Karpas-422 (cell line): ENCODE measurements at regions not wholly inside any gene's neighbourhood (a gene's known extent, or its start where the extent isn't known, plus 50 kb on each side); places are given as distances from the start of the nearest gene placed in this dataset.

Experiments
- DNase-seq: peaks from one replicate; pipeline ENCODE4 v3.0.0-alpha.2; 2015
- H2AFZ ChIP-seq: fragments of 200-600 bp; sonication (generic); 2 replicates; pipeline ENCODE4 v1.6.1; 2014; ENCODE audit warnings: antibody characterized with exemption, low read length, mixed read lengths
- H3K27ac ChIP-seq: fragments of 200-600 bp; sonication (generic); 2 replicates; pipeline ENCODE4 v1.5.1; 2014; ENCODE audit warnings: mild to moderate bottlenecking, low read length, moderate library complexity
- H3K27me3 ChIP-seq: fragments of 200-600 bp; sonication (generic); 2 replicates; pipeline ENCODE4 v1.6.1; 2014; ENCODE audit warnings: low read length, mixed read lengths
- H3K36me3 ChIP-seq: fragments of 200-600 bp; sonication (generic); 2 replicates; pipeline ENCODE4 v1.6.1; 2014; ENCODE audit warnings: low read length, mixed read lengths; ENCODE audit not compliant: insufficient read depth
- H3K4me1 ChIP-seq: fragments of 200-600 bp; sonication (generic); 2 replicates; pipeline ENCODE4 v1.6.1; 2014; ENCODE audit warnings: mild to moderate bottlenecking, low read length, mixed read lengths
- H3K4me2 ChIP-seq: fragments of 200-600 bp; sonication (generic); 2 replicates; pipeline ENCODE4 v1.6.1; 2014; ENCODE audit warnings: low read length, low read depth, mild to moderate bottlenecking; ENCODE audit not compliant: poor library complexity, severe bottlenecking
- H3K4me3 ChIP-seq: fragments of 200-600 bp; sonication (generic); 2 replicates; pipeline ENCODE4 v1.5.1; 2014; ENCODE audit warnings: mild to moderate bottlenecking, antibody characterized with exemption, low read length, mixed read lengths
- H3K79me2 ChIP-seq: fragments of 200-600 bp; sonication (generic); 2 replicates; pipeline ENCODE4 v1.6.1; 2014; ENCODE audit warnings: mild to moderate bottlenecking, low read length, mixed read lengths
- H3K9ac ChIP-seq: fragments of 200-600 bp; sonication (generic); 2 replicates; pipeline ENCODE4 v1.6.0; 2014; ENCODE audit warnings: low read length
- H3K9me2 ChIP-seq: fragments of 200-600 bp; sonication (generic), shearing (Covaris generic); replicated peaks from 2 replicates; pipeline ENCODE4 v1.6.0; 2014; ENCODE audit warnings: mild to moderate bottlenecking, low read length, moderate library complexity; ENCODE audit not compliant: insufficient read depth
- H3K9me3 ChIP-seq: fragments of 300-700, 200-600 bp; sonication (generic); 2 replicates; pipeline ENCODE4 v1.6.1; 2014; ENCODE audit warnings: low read length, mixed read lengths
- H4K20me1 ChIP-seq: fragments of 200-600 bp; sonication (generic); 2 replicates; pipeline ENCODE4 v1.6.1; 2014; ENCODE audit warnings: mild to moderate bottlenecking, antibody characterized with exemption, low read length, low read depth; ENCODE audit not compliant: insufficient read depth

DNA sequence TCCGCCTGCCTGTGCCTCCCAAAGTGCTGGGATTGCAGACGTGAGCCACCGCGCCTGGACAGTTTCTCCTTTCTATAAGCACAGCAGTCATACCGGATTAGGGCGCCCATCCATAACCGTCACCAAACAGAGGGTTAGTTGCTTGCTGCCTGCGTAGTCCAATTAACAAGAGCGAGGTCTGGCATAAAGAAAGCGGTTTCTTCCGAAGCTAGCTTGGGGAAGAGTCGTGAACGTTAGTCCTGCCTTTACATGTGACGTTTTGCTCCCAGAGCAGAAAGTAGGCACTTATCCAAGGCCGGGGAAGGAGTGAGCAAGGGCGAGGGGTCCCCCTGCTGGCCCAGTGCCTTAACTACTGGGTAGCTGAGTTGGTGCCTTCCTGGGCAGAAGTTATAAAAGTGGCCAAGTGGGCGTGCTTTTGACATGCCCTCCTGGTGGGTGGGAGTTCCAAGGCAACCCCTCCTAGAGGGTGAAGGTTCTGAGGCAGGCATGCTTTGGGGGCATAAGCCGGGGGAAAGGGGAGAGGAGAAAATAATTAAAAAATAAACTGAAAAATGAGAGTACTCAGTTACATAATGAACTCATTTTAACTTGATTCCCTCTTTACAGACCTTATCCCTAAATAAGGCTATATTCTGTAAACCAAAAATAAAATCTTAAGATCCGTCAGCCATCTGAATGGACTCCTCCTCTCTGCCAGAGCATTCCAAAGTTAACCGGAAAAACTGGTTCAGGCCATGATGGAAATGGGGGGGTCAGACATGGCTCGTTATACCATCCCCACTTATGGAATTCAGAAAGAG, 88.0 kb downstream of the FAM217A start:
- Histone ChIP-seq H3K27ac (no peak overlapping the region), H3K4me1 (peaks cover 6% of the 10 kb centered on the region; the same call in 1 of the 2 replicates), H4K20me1 (peaks cover 24% of the 10 kb centered on the region), H3K4me3 (no peak overlapping the region), H3K36me3 (no peaks in the 10 kb centered on the region), H3K9me2 (no peaks in the 10 kb centered on the region), H3K27me3 (no peaks in the 10 kb centered on the region), H2AFZ (no peak overlapping the region), H3K4me2 (no peak overlapping the region), H3K9me3 (no peaks in the 10 kb centered on the region), H3K9ac (no peak overlapping the region), H3K79me2 (no peaks in the 10 kb centered on the region)
- DNase-seq: peak; percentile 84

DNA sequence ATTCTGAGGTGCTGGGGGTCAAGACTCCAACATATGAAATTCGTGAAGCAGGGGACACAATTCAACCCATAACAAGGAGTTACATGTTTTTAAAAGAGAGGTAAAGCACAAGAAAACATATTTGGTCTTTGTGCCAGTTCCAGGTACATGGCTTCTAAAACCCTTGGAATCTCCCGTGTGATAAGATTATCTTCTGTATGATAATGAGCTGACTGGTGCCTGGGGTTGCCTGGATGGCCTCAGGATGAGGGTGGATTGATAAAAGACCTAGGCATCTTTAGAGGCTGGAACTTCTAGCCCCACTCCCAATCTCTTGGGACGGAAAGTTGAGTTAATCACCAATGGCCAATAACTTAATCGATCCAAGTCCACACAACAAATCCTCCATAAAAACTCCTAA, 87.0 kb downstream of the FAM217A start:
- DNase-seq: no peak
- Histone ChIP-seq H3K36me3 (no peaks in the 10 kb centered on the region), H3K79me2 (no peaks in the 10 kb centered on the region; the same call in 1 of the 2 replicates), H3K4me3 (no peak overlapping the region), H3K9me3 (no peaks in the 10 kb centered on the region), H4K20me1 (peaks cover 30% of the 10 kb centered on the region), H3K4me2 (no peak overlapping the region), H3K27ac (no peak overlapping the region), H2AFZ (no peak overlapping the region), H3K27me3 (no peaks in the 10 kb centered on the region), H3K4me1 (peaks cover 6% of the 10 kb centered on the region; the same call in 1 of the 2 replicates), H3K9me2 (no peaks in the 10 kb centered on the region), H3K9ac (no peak overlapping the region)

DNA sequence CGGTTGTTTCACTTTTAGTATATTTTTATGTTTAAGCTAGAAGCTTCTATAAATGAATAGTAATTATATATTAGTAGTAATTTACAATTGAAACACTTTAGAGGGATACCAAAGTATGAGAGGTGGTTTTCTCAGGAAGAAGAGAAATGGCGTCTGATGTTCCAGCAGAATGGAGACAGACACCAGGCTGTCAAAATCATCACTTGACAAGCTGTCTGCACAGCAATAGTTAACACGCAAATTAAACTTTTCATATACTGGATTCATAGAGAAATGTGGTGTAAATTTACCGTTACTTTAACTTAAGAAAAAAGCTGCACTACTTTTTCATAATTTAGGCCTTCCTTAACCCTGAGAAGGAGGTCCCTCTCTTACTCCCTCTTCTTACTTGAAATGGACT, 82.6 kb downstream of the FAM217A start:
- H3K36me3 ChIP-seq: no peaks in the 10 kb centered on the region

DNA sequence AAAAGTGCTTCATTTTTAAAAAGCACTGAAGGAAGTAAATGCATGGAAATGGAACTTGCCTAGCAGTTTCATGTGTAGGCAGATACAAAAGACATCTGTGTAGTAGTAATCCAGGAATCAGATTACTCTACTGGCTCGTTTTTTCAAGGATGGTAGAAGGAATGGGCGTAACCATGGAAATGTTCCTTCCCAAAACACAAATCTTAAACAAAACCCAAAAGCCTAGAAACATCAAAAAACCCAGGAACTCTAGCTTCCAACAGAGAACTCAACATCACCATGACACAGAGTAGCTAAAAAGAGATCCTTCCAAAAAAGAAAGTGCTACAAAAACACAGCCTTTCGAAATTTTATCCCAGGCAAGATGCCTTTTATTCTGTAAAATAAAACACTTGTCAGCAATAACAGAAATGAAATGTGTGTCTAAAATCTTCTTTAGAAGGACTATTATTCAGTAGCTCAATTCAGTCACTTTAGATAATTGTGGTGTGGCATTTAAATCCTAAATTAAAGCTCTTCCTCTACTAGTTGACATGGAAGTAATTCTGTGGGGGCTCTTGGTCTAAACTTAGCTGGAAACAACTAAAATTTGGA, 81.7 kb downstream of the FAM217A start:
- Histone ChIP-seq H3K9me3 (no peaks in the 10 kb centered on the region), H3K27me3 (no peaks in the 10 kb centered on the region), H3K4me2 (no peak overlapping the region), H3K9me2 (no peaks in the 10 kb centered on the region), H3K36me3 (no peaks in the 10 kb centered on the region), H3K9ac (no peak overlapping the region), H3K27ac (no peak overlapping the region), H2AFZ (no peak overlapping the region), H4K20me1 (peaks cover 48% of the 10 kb centered on the region), H3K4me3 (no peak overlapping the region), H3K4me1 (no peaks in the 10 kb centered on the region), H3K79me2 (no peaks in the 10 kb centered on the region; the same call in 1 of the 2 replicates)
- no peak for DNase-seq

More for the DNA sequence above, 82.6 kb downstream of the FAM217A start:
- Histone ChIP-seq H3K4me1 (0 out of 2 replicates have a peak, but pooled peaks cover 2% of the 10 kb centered on the region), H3K4me3 (no peak overlapping the region), H3K27ac (no peak overlapping the region), H3K4me2 (no peak overlapping the region), H3K9me3 (no peaks in the 10 kb centered on the region), H3K9ac (no peak overlapping the region), H3K79me2 (no peaks in the 10 kb centered on the region; the same call in 1 of the 2 replicates), H3K9me2 (no peaks in the 10 kb centered on the region), H2AFZ (no peak overlapping the region), H4K20me1 (peaks cover 52% of the 10 kb centered on the region), H3K27me3 (no peaks in the 10 kb centered on the region)
- no peak for DNase-seq

DNA sequence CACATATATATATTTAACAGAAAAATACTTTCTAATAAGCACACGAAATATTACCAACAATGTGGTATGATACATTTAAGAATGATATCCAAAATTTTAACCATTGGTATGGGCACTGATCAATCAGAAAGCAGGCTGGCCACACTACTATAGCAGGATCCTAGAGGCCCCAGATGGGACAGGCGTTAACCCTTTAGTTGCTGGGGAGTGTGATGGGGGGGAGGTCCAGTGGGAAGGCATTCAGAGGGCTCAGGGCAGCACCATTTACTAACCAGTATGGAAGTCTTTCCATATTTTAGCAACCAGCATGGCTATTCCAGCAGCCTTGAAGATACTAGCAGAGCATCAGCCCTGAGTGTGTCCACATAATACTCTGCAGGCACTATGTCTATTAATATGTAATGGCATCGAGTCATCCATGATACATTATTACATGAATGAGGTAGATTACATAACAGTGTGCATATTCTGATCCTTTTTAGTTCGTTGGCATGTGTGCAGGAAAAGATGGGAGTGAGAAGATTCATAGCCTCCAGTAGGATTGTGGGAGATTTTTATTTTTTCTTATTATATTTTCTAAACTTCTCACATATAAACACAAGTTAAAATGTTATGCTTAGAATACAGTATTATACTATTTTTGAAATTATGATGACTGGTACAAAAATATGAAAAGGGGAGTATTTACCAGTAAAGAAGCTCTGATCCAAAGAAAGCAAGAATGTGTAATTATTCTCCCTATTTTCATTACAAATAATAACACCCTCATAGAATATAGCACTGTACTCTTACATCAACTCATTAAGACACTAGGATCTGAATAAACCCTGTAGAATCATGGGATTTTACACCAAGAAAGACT, 78.9 kb downstream of the FAM217A start:
- H3K27me3 ChIP-seq: no peaks in the 10 kb centered on the region
- no peaks in the 10 kb centered on the region for H3K9me3 ChIP-seq
- peaks cover 40% of the 10 kb centered on the region for H4K20me1 ChIP-seq
- H3K9me2 ChIP-seq: no peaks in the 10 kb centered on the region
- no peak overlapping the region for H3K4me3 ChIP-seq
- H2AFZ ChIP-seq: no peak overlapping the region
- DNase-seq: no peak
- H3K36me3 ChIP-seq: no peaks in the 10 kb centered on the region
- H3K9ac ChIP-seq: no peak overlapping the region
- H3K4me2 ChIP-seq: no peak overlapping the region
- no peak overlapping the region for H3K27ac ChIP-seq
- H3K4me1 ChIP-seq: no peaks in the 10 kb centered on the region
- H3K79me2 ChIP-seq: no peaks in the 10 kb centered on the region; the same call in 1 of the 2 replicates

DNA sequence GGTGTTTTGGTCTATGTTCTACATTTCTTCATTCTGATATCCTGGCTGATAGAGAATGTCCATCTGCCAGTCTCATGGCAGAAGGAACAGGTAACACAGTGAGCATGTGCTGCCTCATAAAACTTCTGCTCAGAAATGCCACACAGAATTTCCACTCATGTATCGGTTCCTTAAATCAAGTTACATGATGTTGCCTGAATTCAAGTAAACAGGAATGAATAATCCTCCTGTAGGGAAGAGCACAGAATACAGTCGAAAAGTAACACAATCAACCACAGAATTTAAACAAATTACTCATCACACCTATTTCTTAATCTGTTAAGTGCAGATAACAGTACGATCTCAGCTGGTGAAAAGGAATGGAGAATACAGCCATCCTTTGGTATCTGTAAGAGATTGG, 74.7 kb downstream of the FAM217A start:
- no peaks in the 10 kb centered on the region for H3K27me3 ChIP-seq

DNA sequence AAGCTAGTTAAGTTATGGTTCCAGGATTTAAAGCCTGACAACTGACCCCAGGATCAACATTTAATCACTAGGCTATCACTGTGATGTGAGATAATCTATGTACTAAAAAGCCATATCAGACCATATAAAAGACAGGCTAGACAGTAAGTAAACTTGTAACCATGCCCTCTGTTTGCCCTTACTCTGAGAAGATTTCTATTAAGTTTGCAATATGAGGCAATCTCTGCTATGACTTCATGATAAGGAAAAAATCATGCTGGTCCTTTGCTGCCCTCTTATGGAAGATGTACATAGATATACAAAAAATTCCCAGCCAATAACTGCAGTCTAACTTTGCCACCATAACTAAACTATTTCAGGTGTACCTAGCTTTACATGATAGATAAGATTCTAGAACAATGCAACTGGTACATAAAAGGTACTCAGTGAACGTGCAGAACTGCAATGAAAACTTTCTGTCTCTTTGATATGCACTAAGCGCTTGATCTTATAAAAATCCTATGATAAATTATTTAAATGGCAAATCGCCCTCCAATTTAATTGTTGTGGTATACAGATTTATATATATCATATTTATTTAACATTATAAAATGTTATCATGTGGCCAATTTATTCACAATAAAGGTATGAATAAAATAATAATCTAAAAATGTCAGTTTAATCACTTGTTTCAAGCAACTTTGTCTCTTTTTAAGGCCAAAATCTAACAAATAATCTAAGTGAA, 70.5 kb downstream of the FAM217A start:
- Histone ChIP-seq H3K79me2 (peaks cover 65% of the 10 kb centered on the region), H3K4me1 (no peaks in the 10 kb centered on the region; the same call in 1 of the 2 replicates), H3K27ac (no peak overlapping the region), H3K36me3 (no peaks in the 10 kb centered on the region), H3K9me3 (no peaks in the 10 kb centered on the region), H3K9me2 (no peaks in the 10 kb centered on the region), H3K27me3 (no peaks in the 10 kb centered on the region), H2AFZ (no peak overlapping the region), H3K4me2 (no peak overlapping the region), H4K20me1 (peaks cover 10% of the 10 kb centered on the region; the same call in 1 of the 2 replicates), H3K4me3 (no peak overlapping the region), H3K9ac (no peak overlapping the region)
- peak; percentile 74 for DNase-seq

More for the DNA sequence above, 74.7 kb downstream of the FAM217A start:
- Histone ChIP-seq H3K4me3 (no peak overlapping the region), H3K9me3 (no peaks in the 10 kb centered on the region), H3K9ac (no peak overlapping the region), H3K79me2 (peaks cover 27% of the 10 kb centered on the region), H3K9me2 (no peaks in the 10 kb centered on the region), H2AFZ (no peak overlapping the region), H3K4me1 (no peaks in the 10 kb centered on the region), H3K36me3 (no peaks in the 10 kb centered on the region), H4K20me1 (peaks cover 21% of the 10 kb centered on the region; the same call in 1 of the 2 replicates), H3K27ac (no peak overlapping the region), H3K4me2 (no peak overlapping the region)
- DNase-seq: no peak
